Fibroblast of lung (primary cell): ENCODE measurements at regions not wholly inside any gene's neighbourhood (a gene's known extent, or its start where the extent isn't known, plus 50 kb on each side); places are given as distances from the start of the nearest gene placed in this dataset.

Source experiments
- DNase-seq, 2 donors: peaks; one replicate each; pipeline versions ENCODE4 v3.0.0 to v3.0.0-alpha.2; 2010; ENCODE audit warnings: low read depth in 2 of 2
- H2AFZ ChIP-seq: 2 replicates; pipeline ENCODE4 v1.5.1; 2012; ENCODE audit warnings: low read length, control low read depth, inconsistent platforms
- H3K27ac ChIP-seq: 2 replicates; pipeline ENCODE4 v1.5.1; 2011; ENCODE audit warnings: low read length, control low read depth; ENCODE audit not compliant: insufficient read depth
- H3K27me3 ChIP-seq: 2 replicates; pipeline ENCODE4 v1.5.1; 2011; ENCODE audit warnings: mild to moderate bottlenecking, low read length; ENCODE audit not compliant: control insufficient read depth, insufficient read depth
- H3K36me3 ChIP-seq: 2 replicates; pipeline ENCODE4 v1.5.1; 2011; ENCODE audit warnings: low read length; ENCODE audit not compliant: control insufficient read depth, insufficient read depth
- H3K4me1 ChIP-seq: 2 replicates; pipeline ENCODE4 v1.5.1; 2011; ENCODE audit warnings: low read length; ENCODE audit not compliant: control insufficient read depth, insufficient read depth; ENCODE audit errors: extremely low read depth
- H3K4me2 ChIP-seq: 2 replicates; pipeline ENCODE4 v1.5.1; 2011; ENCODE audit warnings: low read length, control low read depth; ENCODE audit not compliant: insufficient read depth; ENCODE audit errors: extremely low read depth
- H3K4me3 ChIP-seq, 4 experiments: fragments of 200-600 bp in 1 of 4; sonication (generic) in 1 of 4; replicated peaks in 1 of 4; 2 replicates each; pipeline ENCODE4 v1.5.1; 2011 to 2016; ENCODE audit warnings: low read length in 4 of 4, low read depth in 3 of 4, mild to moderate bottlenecking in 3 of 4, control low read depth in 2 of 4, inconsistent platforms in 1 of 4, mixed read lengths in 1 of 4; ENCODE audit not compliant: insufficient read depth in 1 of 4; ENCODE audit errors: control extremely low read depth in 1 of 4
- H3K79me2 ChIP-seq: 2 replicates; pipeline ENCODE4 v1.5.1; 2012; ENCODE audit warnings: mild to moderate bottlenecking, low read length, inconsistent platforms; ENCODE audit not compliant: control insufficient read depth, insufficient read depth
- H3K9ac ChIP-seq: 2 replicates; pipeline ENCODE4 v1.5.1; 2011; ENCODE audit warnings: mild to moderate bottlenecking, low read length, control low read depth; ENCODE audit not compliant: insufficient read depth
- H3K9me3 ChIP-seq: 2 replicates; pipeline ENCODE4 v1.5.1; 2012; ENCODE audit warnings: low read depth, low read length; ENCODE audit not compliant: control insufficient read depth, insufficient read depth
- H4K20me1 ChIP-seq: 2 replicates; pipeline ENCODE4 v1.5.1; 2011; ENCODE audit warnings: low read length; ENCODE audit not compliant: control insufficient read depth, insufficient read depth; ENCODE audit errors: extremely low read depth
- EZH2 ChIP-seq: IDR thresholded peaks from 2 replicates; pipeline ENCODE4 v1.5.1; 2012; ENCODE audit warnings: low read length, control low read depth, mild to moderate bottlenecking; ENCODE audit errors: missing control alignments
- TF ChIP-seq, protein P1 (sequence below), 2 donors: IDR thresholded peaks in 1 of 2; conservative IDR thresholded peaks in 1 of 2; 1 replicate in 1 of 2; 2 replicates in 1 of 2; pipeline ENCODE4 v1.5.1; 2011 to 2012; ENCODE audit warnings: low read length in 2 of 2, control low read depth in 1 of 2, inconsistent platforms in 1 of 2, low read depth in 1 of 2, mild to moderate bottlenecking in 1 of 2

- Histone ChIP-seq H2AFZ (no peak overlapping the region), H3K9ac (no peak overlapping the region), H3K79me2 (no peaks in the 10 kb centered on the region), H3K27ac (no peak overlapping the region), H4K20me1 (no peaks in the 10 kb centered on the region), H3K27me3 (no peaks in the 10 kb centered on the region), H3K4me2 (no peak overlapping the region), H3K4me3 (no peak overlapping the region), H3K36me3 (no peaks in the 10 kb centered on the region), H3K9me3 (no peaks in the 10 kb centered on the region), H3K4me1 (no peaks in the 10 kb centered on the region)
- DNase-seq = no peak
- TF ChIP-seq, protein P1, sequence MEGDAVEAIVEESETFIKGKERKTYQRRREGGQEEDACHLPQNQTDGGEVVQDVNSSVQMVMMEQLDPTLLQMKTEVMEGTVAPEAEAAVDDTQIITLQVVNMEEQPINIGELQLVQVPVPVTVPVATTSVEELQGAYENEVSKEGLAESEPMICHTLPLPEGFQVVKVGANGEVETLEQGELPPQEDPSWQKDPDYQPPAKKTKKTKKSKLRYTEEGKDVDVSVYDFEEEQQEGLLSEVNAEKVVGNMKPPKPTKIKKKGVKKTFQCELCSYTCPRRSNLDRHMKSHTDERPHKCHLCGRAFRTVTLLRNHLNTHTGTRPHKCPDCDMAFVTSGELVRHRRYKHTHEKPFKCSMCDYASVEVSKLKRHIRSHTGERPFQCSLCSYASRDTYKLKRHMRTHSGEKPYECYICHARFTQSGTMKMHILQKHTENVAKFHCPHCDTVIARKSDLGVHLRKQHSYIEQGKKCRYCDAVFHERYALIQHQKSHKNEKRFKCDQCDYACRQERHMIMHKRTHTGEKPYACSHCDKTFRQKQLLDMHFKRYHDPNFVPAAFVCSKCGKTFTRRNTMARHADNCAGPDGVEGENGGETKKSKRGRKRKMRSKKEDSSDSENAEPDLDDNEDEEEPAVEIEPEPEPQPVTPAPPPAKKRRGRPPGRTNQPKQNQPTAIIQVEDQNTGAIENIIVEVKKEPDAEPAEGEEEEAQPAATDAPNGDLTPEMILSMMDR (conservative IDR thresholded peaks at IDR 0.05 in 1 of 2, IDR thresholded peaks at IDR 0.05 in 1 of 2; ENCODE audit: low read depth in 1 of 2, low read length in 2 of 2) = no peak
- no peak for TF ChIP-seq EZH2
Measured at GRCh38 chr5:6899221-6899620, 186.0 kb downstream of the TENT4A start.

DNA sequence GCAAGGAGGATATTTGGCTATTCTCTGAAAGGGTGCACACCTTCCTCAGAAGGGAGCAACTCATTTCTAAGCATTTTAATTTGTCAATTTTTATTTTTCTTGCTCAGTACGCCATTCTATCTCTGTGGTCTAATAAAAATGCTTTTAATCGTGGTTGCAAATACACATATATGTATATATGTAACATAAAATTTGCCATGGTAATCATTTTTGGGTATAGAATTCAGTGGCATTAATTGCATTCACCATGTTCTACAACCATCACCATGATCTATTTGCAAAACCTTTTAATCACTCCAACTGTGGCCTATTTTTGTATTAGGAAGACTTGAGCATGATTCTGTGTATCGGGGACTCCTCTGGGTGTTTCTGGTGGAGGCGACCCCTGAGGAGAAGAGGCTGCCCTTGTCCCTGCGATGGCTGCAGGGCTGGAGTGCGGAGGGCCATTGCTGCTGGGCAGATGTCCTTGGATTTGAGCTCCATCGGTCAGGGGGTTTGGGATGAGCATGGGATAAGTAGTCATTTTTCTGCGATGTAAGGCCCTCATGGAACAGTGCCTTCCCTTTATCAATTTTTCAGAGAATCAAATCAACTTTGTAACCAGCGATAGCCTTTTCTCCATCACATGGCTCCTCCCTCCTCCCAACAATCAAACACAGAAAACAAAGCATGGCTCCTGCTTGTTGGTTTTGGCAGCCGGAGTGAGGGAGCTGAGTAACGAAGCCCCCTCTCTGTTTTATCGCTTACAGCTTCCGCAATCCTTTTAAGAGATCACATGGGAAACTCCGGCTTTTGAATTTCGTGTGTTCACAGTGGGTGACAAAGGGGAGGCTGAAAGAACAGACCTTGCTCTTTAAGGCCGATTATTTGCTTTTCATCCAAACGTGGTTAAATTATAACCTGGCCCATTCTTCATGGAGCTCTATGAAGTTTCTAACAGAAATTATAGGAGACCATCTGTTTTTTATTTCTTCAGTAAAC, 187.3 kb downstream of the TENT4A start:
- Histone ChIP-seq H3K9ac (no peak overlapping the region), H3K9me3 (no peaks in the 10 kb centered on the region), H3K4me1 (no peaks in the 10 kb centered on the region), H2AFZ (no peak overlapping the region), H4K20me1 (no peaks in the 10 kb centered on the region), H3K4me2 (no peak overlapping the region), H3K27me3 (no peaks in the 10 kb centered on the region), H3K4me3 (no peak overlapping the region), H3K27ac (no peak overlapping the region), H3K79me2 (no peaks in the 10 kb centered on the region), H3K36me3 (no peaks in the 10 kb centered on the region)
- TF ChIP-seq, protein P1 (conservative IDR thresholded peaks at IDR 0.05 in 1 of 2, IDR thresholded peaks at IDR 0.05 in 1 of 2; ENCODE audit: low read depth in 1 of 2, low read length in 2 of 2) = no peak
- no peak for TF ChIP-seq EZH2
- DNase-seq = no peak

GRCh38 chr5:6902094-6902493, 188.9 kb downstream of the TENT4A start:
- H3K27ac ChIP-seq = no peak overlapping the region
- no peak overlapping the region for H3K9ac ChIP-seq
- TF ChIP-seq, protein P1 (conservative IDR thresholded peaks at IDR 0.05 in 1 of 2, IDR thresholded peaks at IDR 0.05 in 1 of 2; ENCODE audit: low read depth in 1 of 2, low read length in 2 of 2) = no peak
- no peak for TF ChIP-seq EZH2
- no peaks in the 10 kb centered on the region for H3K79me2 ChIP-seq
- H3K9me3 ChIP-seq = no peaks in the 10 kb centered on the region
- no peak for DNase-seq
- H3K4me2 ChIP-seq = no peak overlapping the region
- no peaks in the 10 kb centered on the region for H3K36me3 ChIP-seq
- H2AFZ ChIP-seq = no peak overlapping the region
- H3K4me1 ChIP-seq = no peaks in the 10 kb centered on the region
- H4K20me1 ChIP-seq = no peaks in the 10 kb centered on the region
- no peak overlapping the region for H3K4me3 ChIP-seq
- no peaks in the 10 kb centered on the region for H3K27me3 ChIP-seq
